B cell (primary cell): ENCODE measurements at regions not wholly inside any gene's neighbourhood (a gene's known extent, or its start where the extent isn't known, plus 50 kb on each side); places are given as distances from the start of the nearest gene placed in this dataset.

Experiments
- ATAC-seq: fragments of 200-7000 bp; cut with Tn5 transposase; one replicate; pipeline ENCODE4 v1.10.0; 2021; ENCODE audit warnings: low read depth, mild to moderate bottlenecking, moderate number of reproducible peaks, moderate library complexity
- CTCF ChIA-PET: fragments of 350-600 bp; sonication (Branson Sonifier 250); formaldehyde crosslinking; loops from one replicate; lab custom pipeline; 2021; ENCODE audit warnings: antibody characterized with exemption, inconsistent platforms; lab: Charles Lee
- POLR2A ChIA-PET: fragments of 350-600 bp; sonication (Branson Sonifier 250); formaldehyde crosslinking; loops from one replicate; lab custom pipeline; 2021; ENCODE audit warnings: antibody characterized with exemption; lab: Charles Lee
- DNase-seq: peaks from one replicate; pipeline ENCODE4 v3.0.0; 2013
- H2AFZ ChIP-seq: 2 replicates; pipeline ENCODE4 v1.6.1; 2012; ENCODE audit warnings: mild to moderate bottlenecking, low read depth, low read length; ENCODE audit not compliant: insufficient read depth, poor library complexity, severe bottlenecking
- H3K27ac ChIP-seq, 2 donors: 1 replicate in 1 of 2; 2 replicates in 1 of 2; pipeline ENCODE4 v1.5.1; 2012 to 2013; ENCODE audit warnings: low read length in 2 of 2, mild to moderate bottlenecking in 2 of 2, moderate library complexity in 1 of 2
- H3K27me3 ChIP-seq, 4 experiments: fragments of 200-600 bp in 1 of 4; sonication (generic) in 1 of 4; replicated peaks in 1 of 4; 1 replicate in 2 of 4; 2 replicates in 2 of 4; pipeline versions ENCODE4 v1.6.1 to v1.7.0; 2013 to 2016; ENCODE audit warnings: low read length in 3 of 4, mild to moderate bottlenecking in 2 of 4, mixed read lengths in 1 of 4, moderate library complexity in 1 of 4; ENCODE audit not compliant: insufficient read depth in 4 of 4, control insufficient read depth in 3 of 4; ENCODE audit errors: control extremely low read depth in 1 of 4
- H3K36me3 ChIP-seq, 2 experiments: replicated peaks in 1 of 2; 1 replicate in 1 of 2; 2 replicates in 1 of 2; pipeline versions ENCODE4 v1.6.1 to v1.7.1; 2013; ENCODE audit warnings: low read length in 1 of 2; ENCODE audit not compliant: insufficient read depth in 2 of 2, control insufficient read depth in 1 of 2; ENCODE audit errors: control extremely low read depth in 1 of 2, extremely low read depth in 1 of 2
- H3K4me1 ChIP-seq, 2 donors: fragments of 200-600 bp in 1 of 2; sonication (generic) in 1 of 2; 1 replicate in 1 of 2; 2 replicates in 1 of 2; pipeline versions ENCODE4 v1.5.1 to v1.6.1; 2013 to 2017; ENCODE audit warnings: low read length in 2 of 2; ENCODE audit not compliant: control insufficient read depth in 2 of 2, insufficient read depth in 2 of 2
- H3K4me2 ChIP-seq: replicated peaks from 2 replicates; pipeline ENCODE3; 2012; ENCODE audit warnings: mild to moderate bottlenecking, low read depth, low read length; ENCODE audit not compliant: poor library complexity, severe bottlenecking
- H3K4me3 ChIP-seq, 5 experiments: fragments of 200-600 bp in 1 of 5; sonication (generic) in 1 of 5; 1 replicate in 3 of 5; 2 replicates in 2 of 5; pipeline versions ENCODE4 v1.5.1 to v1.7.0; 2011 to 2016; ENCODE audit warnings: low read length in 4 of 5, mild to moderate bottlenecking in 4 of 5, low read depth in 2 of 5, control low read depth in 1 of 5, moderate library complexity in 1 of 5; ENCODE audit not compliant: insufficient read depth in 1 of 5; ENCODE audit errors: control extremely low read depth in 1 of 5, extremely low read depth in 1 of 5
- H3K79me2 ChIP-seq: fragments of 200-600 bp; sonication (generic); one replicate; pipeline ENCODE4 v1.6.0; 2016; ENCODE audit warnings: low read length; ENCODE audit not compliant: control insufficient read depth, insufficient read depth
- H3K9ac ChIP-seq: fragments of 200-600 bp; sonication (generic); 2 replicates; pipeline ENCODE4 v1.6.1; 2017; ENCODE audit warnings: mild to moderate bottlenecking, low read length, moderate library complexity
- H3K9me3 ChIP-seq, 3 donors: one replicate each; pipeline versions ENCODE4 v1.6.1 to v1.7.1; 2013; ENCODE audit warnings: low read length in 2 of 3; ENCODE audit not compliant: control insufficient read depth in 2 of 3, insufficient read depth in 1 of 3; ENCODE audit errors: control extremely low read depth in 1 of 3
- H4K20me1 ChIP-seq: 2 replicates; pipeline ENCODE4 v1.6.0; 2012; ENCODE audit warnings: mild to moderate bottlenecking, low read length; ENCODE audit not compliant: insufficient read depth, control insufficient read depth, poor library complexity, severe bottlenecking
- H3K27ac Mint-ChIP-seq: one replicate; pipeline ENCODE4 v1.8.0; 2021; ENCODE audit warnings: mixed read lengths
- H3K27me3 Mint-ChIP-seq: one replicate; pipeline ENCODE4 v1.8.0; 2021; ENCODE audit warnings: mixed read lengths
- H3K4me1 Mint-ChIP-seq: one replicate; pipeline ENCODE4 v1.8.0; 2021; ENCODE audit warnings: mixed read lengths
- H3K4me3 Mint-ChIP-seq: one replicate; pipeline ENCODE4 v1.8.0; 2021; ENCODE audit warnings: mixed read lengths
- H3K9me3 Mint-ChIP-seq: one replicate; pipeline ENCODE4 v1.8.0; 2022; ENCODE audit warnings: mixed read lengths; ENCODE audit not compliant: insufficient read depth
- CTCF ChIP-seq: fragments of 200-600 bp; IDR thresholded peaks from one replicate; pipeline ENCODE4 v1.8.0; 2022; ENCODE audit warnings: antibody characterized with exemption, mild to moderate bottlenecking
- EZH2 ChIP-seq: IDR thresholded peaks from 2 replicates; pipeline ENCODE4 v1.6.1; 2012; ENCODE audit warnings: borderline replicate concordance, low read depth, mild to moderate bottlenecking, moderate library complexity, low read length; ENCODE audit not compliant: insufficient read depth, poor library complexity, severe bottlenecking
- WGBS: methylation state at CpG from one replicate; pipeline ENCODE4 v1.1.5; 2013; ENCODE audit warnings: missing lambda C conversion rate; ENCODE audit not compliant: insufficient coverage; 5-methylcytosine and 5-hydroxymethylcytosine counted together
- intact Hi-C: fragments of 100-400 bp; cut with micrococcal nuclease; formaldehyde crosslinking; loops from one replicate; pipeline ENCODE4 v1.10.0; 2022

GRCh38 chr12:29023436-29024076 is 125.5 kb upstream of the FAR2 start:
- H3K9ac ChIP-seq, result no peak overlapping the region
- DNase-seq (no peak), ATAC-seq (no peak)
- Mint-ChIP-seq H3K27ac (no peak overlapping the region), H3K9me3 (no peaks in the 10 kb centered on the region), H3K4me1 (no peaks in the 10 kb centered on the region), H3K4me3 (no peak overlapping the region), H3K27me3 (peaks cover 4% of the 10 kb centered on the region)
- WGBS, result 92% methylated on average over 2 of the region's 2 CpGs
- ChIA-PET POLR2A (no interaction called here), CTCF (no interaction called here)
- no peaks in the 10 kb centered on the region for H3K27me3 ChIP-seq
- H3K4me2 ChIP-seq, result no peak overlapping the region
- H4K20me1 ChIP-seq, result no peaks in the 10 kb centered on the region
- no peaks in the 10 kb centered on the region for H3K79me2 ChIP-seq
- H3K9me3 ChIP-seq, result no peaks in the 10 kb centered on the region
- H3K4me3 ChIP-seq, result no peak overlapping the region
- H3K36me3 ChIP-seq, result no peaks in the 10 kb centered on the region
- H2AFZ ChIP-seq, result no peak overlapping the region
- intact Hi-C loops, result no loop called here
- no peak overlapping the region for H3K27ac ChIP-seq
- TF ChIP-seq EZH2 (no peak), CTCF (no peak)
- no peaks in the 10 kb centered on the region for H3K4me1 ChIP-seq

- DNase-seq, result no peak
- Mint-ChIP-seq H3K4me3 (no peak overlapping the region), H3K27me3 (peaks cover 7% of the 10 kb centered on the region), H3K9me3 (no peaks in the 10 kb centered on the region), H3K27ac (no peak overlapping the region), H3K4me1 (no peaks in the 10 kb centered on the region)
- ATAC-seq, result no peak
- H3K9me3 ChIP-seq, result no peaks in the 10 kb centered on the region
- CTCF ChIA-PET, result no interaction called here
- no peaks in the 10 kb centered on the region for H3K27me3 ChIP-seq
- no peak overlapping the region for H3K27ac ChIP-seq
- H4K20me1 ChIP-seq, result no peaks in the 10 kb centered on the region
- POLR2A ChIA-PET, result no interaction called here
- H3K4me3 ChIP-seq, result no peak overlapping the region
- H3K9ac ChIP-seq, result no peak overlapping the region
- no peak overlapping the region for H3K4me2 ChIP-seq
- intact Hi-C loops, result no loop called here
- no peaks in the 10 kb centered on the region for H3K79me2 ChIP-seq
- no CpG with 5 or more reads among the region's 1 CpG for WGBS
- H3K36me3 ChIP-seq, result no peaks in the 10 kb centered on the region
- no peak for TF ChIP-seq EZH2
- no peak for TF ChIP-seq CTCF
- no peak overlapping the region for H2AFZ ChIP-seq
- H3K4me1 ChIP-seq, result no peaks in the 10 kb centered on the region
These were observed 125.0 kb upstream of the FAR2 start for GRCh38 chr12:29024117-29024516.
